OCI-LY3 (cell line): ENCODE measurements at regions not wholly inside any gene's neighbourhood (a gene's known extent, or its start where the extent isn't known, plus 50 kb on each side); places are given as distances from the start of the nearest gene placed in this dataset.

Source experiments
- H2AFZ ChIP-seq: fragments of 200-600, 300-600 bp; shearing (Covaris generic); 2 replicates; pipeline ENCODE4 v1.6.0; 2014; ENCODE audit warnings: antibody characterized with exemption, low read depth, low read length
- H3K27ac ChIP-seq: fragments of 200-600, 300-600 bp; sonication (generic); 2 replicates; pipeline ENCODE4 v1.5.1; 2014; ENCODE audit warnings: mild to moderate bottlenecking, low read length, moderate library complexity, mixed read lengths
- H3K27me3 ChIP-seq: fragments of 200-600, 300-600 bp; sonication (generic); 2 replicates; pipeline ENCODE4 v1.6.1; 2014; ENCODE audit warnings: low read depth, low read length, mixed read lengths
- H3K36me3 ChIP-seq: fragments of 200-600, 300-600 bp; sonication (generic); replicated peaks from 2 replicates; pipeline ENCODE3; 2014; ENCODE audit warnings: low read depth, low read length, mixed read lengths
- H3K4me1 ChIP-seq: fragments of 300-600, 200-600 bp; sonication (generic); 2 replicates; pipeline ENCODE4 v1.6.1; 2014; ENCODE audit warnings: low read length, mixed read lengths
- H3K4me2 ChIP-seq: fragments of 200-600, 300-600 bp; sonication (generic); 2 replicates; pipeline ENCODE4 v1.6.1; 2014; ENCODE audit warnings: low read length, mixed read lengths
- H3K4me3 ChIP-seq: fragments of 300-600, 200-600 bp; sonication (generic); 2 replicates; pipeline ENCODE4 v1.5.1; 2014; ENCODE audit warnings: antibody characterized with exemption, mild to moderate bottlenecking, low read length, moderate library complexity
- H3K79me2 ChIP-seq: fragments of 300-600, 200-600 bp; shearing (Covaris generic); 2 replicates; pipeline ENCODE4 v1.6.1; 2014; ENCODE audit warnings: mild to moderate bottlenecking, low read length, mixed read lengths
- H3K9ac ChIP-seq: fragments of 300-600, 200-600 bp; shearing (Covaris generic); 2 replicates; pipeline ENCODE4 v1.6.0; 2014; ENCODE audit warnings: mild to moderate bottlenecking, low read length, moderate library complexity
- H3K9me3 ChIP-seq: fragments of 200-600, 300-600 bp; shearing (Covaris generic); 2 replicates; pipeline ENCODE4 v1.6.1; 2014; ENCODE audit warnings: low read length, mixed read lengths; ENCODE audit not compliant: insufficient read depth
- H4K20me1 ChIP-seq: fragments of 200-600, 300-600 bp; sonication (generic); 2 replicates; pipeline ENCODE4 v1.6.1; 2016; ENCODE audit warnings: low read length, mixed read lengths; ENCODE audit not compliant: insufficient read depth
- CTCF ChIP-seq: fragments of 200-600, 300-600 bp; sonication (generic); IDR thresholded peaks from 2 replicates; pipeline ENCODE4 v1.5.1; 2014; ENCODE audit warnings: antibody characterized with exemption, low read length, low read depth
- EZH2phosphoT487 ChIP-seq: fragments of 200-600 bp; shearing (Covaris generic); IDR thresholded peaks from 2 replicates; pipeline ENCODE4 v1.6.1; 2018; ENCODE audit warnings: antibody characterized with exemption, mixed run types, low read depth

- Histone ChIP-seq H3K79me2 (no peaks in the 10 kb centered on the region), H3K9me3 (no peaks in the 10 kb centered on the region), H3K36me3 (no peaks in the 10 kb centered on the region), H3K9ac (no peak overlapping the region), H2AFZ (no peak overlapping the region), H3K4me3 (no peak overlapping the region), H3K27ac (no peak overlapping the region), H3K4me2 (no peak overlapping the region), H3K27me3 (no peaks in the 10 kb centered on the region), H4K20me1 (no peaks in the 10 kb centered on the region), H3K4me1 (peaks cover 6% of the 10 kb centered on the region)
- no peak for TF ChIP-seq EZH2phosphoT487
- no peak for TF ChIP-seq CTCF
These were observed 1084.4 kb upstream of the SLIT2 start for GRCh38 chr4:19167311-19167710.

- H3K36me3 ChIP-seq: no peaks in the 10 kb centered on the region
- no peak overlapping the region for H3K4me2 ChIP-seq
- H3K27ac ChIP-seq: no peak overlapping the region
- H2AFZ ChIP-seq: no peak overlapping the region
- TF ChIP-seq EZH2phosphoT487: no peak
- TF ChIP-seq CTCF: peak; percentile 26
- peaks cover 7% of the 10 kb centered on the region for H3K4me1 ChIP-seq
- no peaks in the 10 kb centered on the region for H3K27me3 ChIP-seq
- no peak overlapping the region for H3K4me3 ChIP-seq
- H3K79me2 ChIP-seq: no peaks in the 10 kb centered on the region
- H3K9me3 ChIP-seq: no peaks in the 10 kb centered on the region
- H3K9ac ChIP-seq: no peak overlapping the region
- H4K20me1 ChIP-seq: no peaks in the 10 kb centered on the region
These were observed 1087.4 kb upstream of the SLIT2 start for GRCh38 chr4:19164334-19164733.

- Histone ChIP-seq H3K9me3 (peaks cover 6% of the 10 kb centered on the region; the same call in 1 of the 2 replicates), H2AFZ (no peak overlapping the region), H3K27me3 (no peaks in the 10 kb centered on the region), H4K20me1 (no peaks in the 10 kb centered on the region), H3K4me1 (peaks cover 12% of the 10 kb centered on the region), H3K36me3 (peaks cover 4% of the 10 kb centered on the region), H3K4me3 (no peak overlapping the region), H3K79me2 (no peaks in the 10 kb centered on the region), H3K4me2 (no peak overlapping the region), H3K27ac (no peak overlapping the region), H3K9ac (no peak overlapping the region)
- TF ChIP-seq EZH2phosphoT487 (no peak), CTCF (no peak)
These were observed 1091.8 kb upstream of the SLIT2 start for GRCh38 chr4:19159874-19160273.

GRCh38 chr4:19158107-19158809 lies 1093.4 kb upstream of the SLIT2 start:
- Histone ChIP-seq H4K20me1 (no peaks in the 10 kb centered on the region), H3K4me2 (no peak overlapping the region), H3K27ac (no peak overlapping the region), H3K79me2 (no peaks in the 10 kb centered on the region), H3K9ac (no peak overlapping the region), H3K9me3 (peaks cover 6% of the 10 kb centered on the region; the same call in 1 of the 2 replicates), H3K4me3 (no peak overlapping the region), H2AFZ (no peak overlapping the region), H3K4me1 (peaks cover 6% of the 10 kb centered on the region; the same call in 1 of the 2 replicates), H3K36me3 (peaks cover 4% of the 10 kb centered on the region), H3K27me3 (no peaks in the 10 kb centered on the region)
- no peak for TF ChIP-seq CTCF
- no peak for TF ChIP-seq EZH2phosphoT487
